Activated T-helper 1 cell treated with anti-CD3 and anti-CD28 coated beads, Interleukin-12 subunit alpha, Interleukin-12 subunit beta, Interleukin-2, Interleukin-4 antibody, amounts not matched to agents 30 ng/mL and 10 ng/mL and 1 ng/mL, durations not matched to agents 14 hours and 24 hours and 36 hours (primary cell): ENCODE measurements at regions not wholly inside any gene's neighbourhood (a gene's known extent, or its start where the extent isn't known, plus 50 kb on each side); places are given as distances from the start of the nearest gene placed in this dataset.

ENCODE experiments used
- DNase-seq: peaks from one replicate; pipeline ENCODE4 v3.0.0; 2021; ENCODE audit warnings: low spot score
- H3K27ac Mint-ChIP-seq: one replicate; pipeline ENCODE4 v1.8.0; 2021; ENCODE audit warnings: mild to moderate bottlenecking, mixed read lengths
- H3K27me3 Mint-ChIP-seq: one replicate; pipeline ENCODE4 v1.8.0; 2022; ENCODE audit warnings: mild to moderate bottlenecking, moderate library complexity, mixed read lengths; ENCODE audit not compliant: insufficient read depth
- H3K36me3 Mint-ChIP-seq: one replicate; pipeline ENCODE4 v1.8.0; 2021; ENCODE audit warnings: low read depth, mixed read lengths
- H3K4me1 Mint-ChIP-seq: one replicate; pipeline ENCODE4 v1.8.0; 2021; ENCODE audit warnings: low read depth, mixed read lengths
- H3K4me3 Mint-ChIP-seq: one replicate; pipeline ENCODE4 v1.8.0; 2021; ENCODE audit warnings: mild to moderate bottlenecking, moderate library complexity, mixed read lengths
- H3K9me3 Mint-ChIP-seq: one replicate; pipeline ENCODE4 v1.8.0; 2021; ENCODE audit warnings: mixed read lengths
- intact Hi-C: fragments of 100-400 bp; cut with micrococcal nuclease; formaldehyde crosslinking; loops from one replicate; pipeline ENCODE4 v1.15.1; 2024

- no peak for DNase-seq
- no peaks in the 10 kb centered on the region for H3K9me3 Mint-ChIP-seq
- H3K27ac Mint-ChIP-seq: no peak overlapping the region
- peaks cover 5% of the 10 kb centered on the region for H3K27me3 Mint-ChIP-seq
- no peaks in the 10 kb centered on the region for H3K4me1 Mint-ChIP-seq
- intact Hi-C loops: no loop called here
- no peaks in the 10 kb centered on the region for H3K36me3 Mint-ChIP-seq
- H3K4me3 Mint-ChIP-seq: no peak overlapping the region
Observed at GRCh38 chr15:77749236-77749997, 116.7 kb upstream of the LINGO1 start.

- intact Hi-C loops: no loop called here
- no peaks in the 10 kb centered on the region for H3K36me3 Mint-ChIP-seq
Observed at GRCh38 chr15:77748078-77749064, 115.7 kb upstream of the LINGO1 start.

GRCh38 chr15:77747175-77748077 is 114.7 kb upstream of the LINGO1 start:
- Mint-ChIP-seq H3K9me3 (no peaks in the 10 kb centered on the region), H3K27ac (no peak overlapping the region), H3K4me3 (no peak overlapping the region), H3K36me3 (no peaks in the 10 kb centered on the region), H3K4me1 (no peaks in the 10 kb centered on the region), H3K27me3 (peaks cover 7% of the 10 kb centered on the region)
- no peak for DNase-seq
- intact Hi-C loops: no loop called here

More at GRCh38 chr15:77748078-77749064, 115.7 kb upstream of the LINGO1 start:
- no peaks in the 10 kb centered on the region for H3K4me1 Mint-ChIP-seq
- H3K27ac Mint-ChIP-seq: no peak overlapping the region
- H3K4me3 Mint-ChIP-seq: no peak overlapping the region
- no peak for DNase-seq
- no peaks in the 10 kb centered on the region for H3K9me3 Mint-ChIP-seq
- H3K27me3 Mint-ChIP-seq: peaks cover 7% of the 10 kb centered on the region

- H3K27ac Mint-ChIP-seq: no peak overlapping the region
- H3K36me3 Mint-ChIP-seq: no peaks in the 10 kb centered on the region
- H3K9me3 Mint-ChIP-seq: no peaks in the 10 kb centered on the region
- intact Hi-C loops: no loop called here
- DNase-seq: no peak
- H3K4me1 Mint-ChIP-seq: no peaks in the 10 kb centered on the region
- H3K4me3 Mint-ChIP-seq: no peak overlapping the region
- H3K27me3 Mint-ChIP-seq: peaks cover 7% of the 10 kb centered on the region
Observed at GRCh38 chr15:77746254-77747174, 113.8 kb upstream of the LINGO1 start.

- no peaks in the 10 kb centered on the region for H3K36me3 Mint-ChIP-seq
- no peak overlapping the region for H3K27ac Mint-ChIP-seq
- no peaks in the 10 kb centered on the region for H3K9me3 Mint-ChIP-seq
- DNase-seq: no peak
- no peak overlapping the region for H3K4me3 Mint-ChIP-seq
- H3K27me3 Mint-ChIP-seq: peaks cover 6% of the 10 kb centered on the region
- intact Hi-C loops: no loop called here
- H3K4me1 Mint-ChIP-seq: no peaks in the 10 kb centered on the region
Observed at GRCh38 chr15:77744398-77744797, 111.7 kb upstream of the LINGO1 start.

- no peak overlapping the region for H3K4me3 Mint-ChIP-seq
- DNase-seq: no peak
- intact Hi-C loops: no loop called here
- no peaks in the 10 kb centered on the region for H3K36me3 Mint-ChIP-seq
- H3K9me3 Mint-ChIP-seq: no peaks in the 10 kb centered on the region
- no peaks in the 10 kb centered on the region for H3K4me1 Mint-ChIP-seq
- H3K27ac Mint-ChIP-seq: no peak overlapping the region
- peaks cover 2% of the 10 kb centered on the region for H3K27me3 Mint-ChIP-seq
Observed at GRCh38 chr15:77742570-77742969, 109.9 kb upstream of the LINGO1 start.

GRCh38 chr15:77742127-77742526 is 109.4 kb upstream of the LINGO1 start:
- Mint-ChIP-seq H3K27ac (no peak overlapping the region), H3K9me3 (no peaks in the 10 kb centered on the region), H3K27me3 (peaks cover 3% of the 10 kb centered on the region), H3K36me3 (no peaks in the 10 kb centered on the region), H3K4me1 (no peaks in the 10 kb centered on the region), H3K4me3 (no peak overlapping the region)
- no peak for DNase-seq
- intact Hi-C loops: no loop called here

GRCh38 chr15:77741106-77741505 is 108.4 kb upstream of the LINGO1 start:
- Mint-ChIP-seq H3K27me3 (peaks cover 7% of the 10 kb centered on the region), H3K4me3 (no peak overlapping the region), H3K27ac (no peak overlapping the region), H3K9me3 (no peaks in the 10 kb centered on the region), H3K36me3 (no peaks in the 10 kb centered on the region), H3K4me1 (no peaks in the 10 kb centered on the region)
- DNase-seq: no peak
- intact Hi-C loops: no loop called here

GRCh38 chr15:77739591-77740378 is 107.1 kb upstream of the LINGO1 start:
- H3K27me3 Mint-ChIP-seq: peaks cover 7% of the 10 kb centered on the region
- no peak overlapping the region for H3K27ac Mint-ChIP-seq
- no peaks in the 10 kb centered on the region for H3K4me1 Mint-ChIP-seq
- no peaks in the 10 kb centered on the region for H3K36me3 Mint-ChIP-seq
- H3K4me3 Mint-ChIP-seq: no peak overlapping the region
- DNase-seq: no peak
- intact Hi-C loops: no loop called here
- H3K9me3 Mint-ChIP-seq: no peaks in the 10 kb centered on the region

- no peak overlapping the region for H3K4me3 Mint-ChIP-seq
Observed at GRCh38 chr15:77738441-77739302, 106.0 kb upstream of the LINGO1 start.

GRCh38 chr15:77738038-77738370 is 105.3 kb upstream of the LINGO1 start:
- DNase-seq: no peak
- Mint-ChIP-seq H3K9me3 (no peaks in the 10 kb centered on the region), H3K27me3 (peaks cover 5% of the 10 kb centered on the region), H3K4me3 (no peak overlapping the region), H3K4me1 (no peaks in the 10 kb centered on the region), H3K36me3 (no peaks in the 10 kb centered on the region), H3K27ac (no peak overlapping the region)
- intact Hi-C loops: no loop called here

More at GRCh38 chr15:77738441-77739302, 106.0 kb upstream of the LINGO1 start:
- H3K9me3 Mint-ChIP-seq: no peaks in the 10 kb centered on the region
- intact Hi-C loops: no loop called here
- no peak for DNase-seq
- no peaks in the 10 kb centered on the region for H3K36me3 Mint-ChIP-seq
- no peak overlapping the region for H3K27ac Mint-ChIP-seq
- H3K27me3 Mint-ChIP-seq: peaks cover 6% of the 10 kb centered on the region
- no peaks in the 10 kb centered on the region for H3K4me1 Mint-ChIP-seq
